MM.1S (cell line): ENCODE measurements at regions not wholly inside any gene's neighbourhood (a gene's known extent, or its start where the extent isn't known, plus 50 kb on each side); places are given as distances from the start of the nearest gene placed in this dataset.

ENCODE experiments used
- CTCF ChIP-seq: fragments of 300-600 bp; sonication (generic); IDR thresholded peaks from 2 replicates; pipeline ENCODE4 v1.5.1; 2016; ENCODE audit warnings: antibody characterized with exemption, low read length, mixed read lengths
- EZH2 ChIP-seq: fragments of 300-600 bp; sonication (generic); optimal IDR thresholded peaks from 2 replicates; pipeline ENCODE3; 2017; ENCODE audit warnings: low read depth, mild to moderate bottlenecking, antibody characterized with exemption, low read length, mixed read lengths

- no peak for TF ChIP-seq CTCF
- no peak for TF ChIP-seq EZH2
Observed at GRCh38 chr1:57485643-57486042, 61.8 kb upstream of the DAB1 start.
